ENCODE measurements at regions not wholly inside any gene's neighbourhood (a gene's known extent, or its start where the extent isn't known, plus 50 kb on each side); places are given as distances from the start of the nearest gene placed in this dataset.
"Not testable (repeated sequence)": the region's sequence is repeated elsewhere in the genome, so short reads cannot be mapped to it uniquely, and the experiment has no call there.

DNA sequence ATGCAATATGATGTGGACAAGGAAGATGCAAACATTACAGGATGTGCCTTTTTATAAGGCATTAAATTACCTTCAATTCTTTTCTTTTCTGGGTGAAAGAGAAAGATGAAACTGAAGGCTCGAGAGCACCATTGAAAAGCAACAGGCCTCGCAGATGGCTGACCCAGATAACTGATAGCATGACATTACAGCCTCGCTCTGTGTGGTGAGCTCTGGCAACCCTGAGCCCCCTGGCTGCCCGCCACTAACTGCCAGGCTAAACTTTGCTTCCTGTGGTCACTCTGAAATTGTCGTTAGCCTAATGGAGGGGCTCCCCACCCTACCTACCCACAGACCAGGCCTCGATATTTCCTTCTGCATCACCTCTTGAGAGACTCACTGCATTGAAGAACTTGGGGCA, 516.8 kb upstream of the FANCL start:
- Histone ChIP-seq H3K27ac (no peak overlapping the region), H3K4me1 (no peaks in the 10 kb centered on the region), H3K4me3 (no peak overlapping the region), H3K9me3 (no peaks in the 10 kb centered on the region), H3K36me3 (no peaks in the 10 kb centered on the region), H3K27me3 (peaks cover 0 to 5% (median 0%) of the 10 kb centered on the region in 7 donors)
- TF ChIP-seq CTCF (IDR thresholded peaks at IDR 0.05), result no peak
- 67 to 71% methylated on average over 6 of the region's 6 CpGs for WGBS, 2 donors
- ATAC-seq (no peak), DNase-seq (no peak)
- intact Hi-C loops (cut with DNase I), result no loop called here

DNA sequence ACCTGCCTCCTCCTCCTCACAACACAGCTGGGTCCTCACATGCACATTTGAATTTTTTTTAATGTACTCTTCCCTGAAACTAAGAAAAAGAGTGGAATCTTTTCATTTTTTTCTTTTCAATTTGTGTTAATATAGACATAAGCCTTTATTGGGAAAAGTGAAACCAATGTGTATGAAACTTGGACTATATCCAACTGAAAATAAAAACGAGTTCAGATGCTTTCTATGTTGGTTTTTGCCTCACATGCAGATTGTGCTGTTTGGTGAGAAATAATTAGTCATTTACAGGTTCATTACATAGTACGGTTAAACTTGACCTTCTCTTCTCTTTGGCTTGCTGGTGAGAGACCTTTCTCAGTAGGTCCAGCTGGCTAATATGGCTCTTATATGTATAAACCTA, 515.2 kb upstream of the FANCL start:
- Histone ChIP-seq H3K4me3 (no peak overlapping the region), H3K4me1 (no peaks in the 10 kb centered on the region), H3K9me3 (peaks cover 0 to 3% (median 0%) of the 10 kb centered on the region in 11 donors), H3K27me3 (peaks cover 0 to 5% (median 0%) of the 10 kb centered on the region in 7 donors), H3K36me3 (no peaks in the 10 kb centered on the region), H3K27ac (no peak overlapping the region)
- intact Hi-C loops (cut with DNase I), result no loop called here
- WGBS, 2 donors, result 48 to 54% methylated on average over 2 of the region's 2 CpGs
- no peak for TF ChIP-seq CTCF (IDR thresholded peaks at IDR 0.05)
- DNase-seq (no peak), ATAC-seq (no peak)

GRCh38 chr2:58752507-58752906, 511.4 kb upstream of the FANCL start:
- DNase-seq; intact Hi-C loops (cut with DNase I); H3K27me3 ChIP-seq; H3K9me3 ChIP-seq; H3K27ac ChIP-seq; H3K36me3 ChIP-seq; ATAC-seq; H3K4me3 ChIP-seq; H3K4me1 ChIP-seq: not testable (repeated sequence)
- WGBS, 2 donors, result 45 to 63% methylated on average over 2 of the region's 2 CpGs

DNA sequence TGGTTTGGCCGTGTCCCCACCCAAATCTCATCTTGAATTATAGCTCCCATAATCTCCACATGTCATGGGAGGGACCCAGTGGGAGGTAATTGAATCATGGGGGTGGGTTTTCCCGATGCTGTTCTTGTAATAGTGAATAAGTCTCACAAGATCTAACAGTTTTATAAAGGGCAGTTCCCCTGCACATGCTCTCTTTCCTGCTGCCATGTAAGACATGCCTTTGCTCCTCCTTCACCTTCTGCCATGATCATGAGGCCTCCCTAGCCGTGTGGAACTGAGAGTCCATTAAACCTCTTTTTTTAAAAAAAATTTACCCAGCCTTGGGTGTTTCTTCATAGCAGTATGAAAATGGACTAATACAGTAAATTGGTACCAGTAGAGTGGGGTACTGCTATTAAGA, 510.6 kb upstream of the FANCL start:
- H3K27me3 ChIP-seq; intact Hi-C loops (cut with DNase I); H3K9me3 ChIP-seq; DNase-seq; H3K4me1 ChIP-seq; H3K4me3 ChIP-seq; H3K36me3 ChIP-seq; ATAC-seq; H3K27ac ChIP-seq: not testable (repeated sequence)
- WGBS, 2 donors, result 71 to 73% methylated on average over 3 of the region's 3 CpGs

GRCh38 chr2:58749041-58749440, 507.9 kb upstream of the FANCL start:
- no peak for DNase-seq
- no peaks in the 10 kb centered on the region for H3K4me1 ChIP-seq
- ATAC-seq, result no peak
- no peaks in the 10 kb centered on the region for H3K36me3 ChIP-seq
- H3K4me3 ChIP-seq, result no peak overlapping the region
- no peak for TF ChIP-seq CTCF (IDR thresholded peaks at IDR 0.05)
- peaks cover 0 to 3% (median 0%) of the 10 kb centered on the region in 11 donors for H3K9me3 ChIP-seq
- H3K27me3 ChIP-seq, result no peaks in the 10 kb centered on the region
- intact Hi-C loops (cut with DNase I), result no loop called here
- H3K27ac ChIP-seq, result no peak overlapping the region

GRCh38 chr2:58745334-58745733, 504.2 kb upstream of the FANCL start:
- ATAC-seq; H3K4me1 ChIP-seq; H3K36me3 ChIP-seq; H3K4me3 ChIP-seq; intact Hi-C loops (cut with DNase I); DNase-seq; H3K9me3 ChIP-seq; H3K27me3 ChIP-seq; H3K27ac ChIP-seq: not testable (repeated sequence)
- WGBS, 2 donors, result 62 to 68% methylated on average over 2 of the region's 2 CpGs

Measured in heart right ventricle (tissue), 16 donors.